Calu3 (cell line): ENCODE measurements at regions not wholly inside any gene's neighbourhood (a gene's known extent, or its start where the extent isn't known, plus 50 kb on each side); places are given as distances from the start of the nearest gene placed in this dataset.

Experiments
- BruUV-seq: library from RNA; stranded (reverse); fragments of 400-500 nt; replicated peaks from 2 replicates; lab custom pipeline; 2021; lab: Mats Ljungman, UMichigan
- CTCF ChIA-PET: fragments of 300-600 bp; sonication (Branson Sonifier 250); formaldehyde crosslinking; loops from one replicate; lab custom pipeline; 2022; ENCODE audit warnings: antibody characterized with exemption; lab: Charles Lee
- DNase-seq: peaks from one replicate; pipeline ENCODE4 v3.0.0; 2022
- H3K27ac Mint-ChIP-seq: one replicate; pipeline ENCODE4 v1.8.0; 2022; ENCODE audit warnings: mixed read lengths; ENCODE audit not compliant: unreplicated experiment
- H3K27me3 Mint-ChIP-seq: one replicate; pipeline ENCODE4 v1.8.0; 2022; ENCODE audit warnings: mixed read lengths; ENCODE audit not compliant: unreplicated experiment
- H3K36me3 Mint-ChIP-seq: one replicate; pipeline ENCODE4 v1.8.0; 2022; ENCODE audit warnings: mild to moderate bottlenecking, moderate library complexity, mixed read lengths; ENCODE audit not compliant: insufficient read depth, unreplicated experiment
- H3K4me1 Mint-ChIP-seq: one replicate; pipeline ENCODE4 v1.8.0; 2022; ENCODE audit warnings: mild to moderate bottlenecking, low read depth, mixed read lengths; ENCODE audit not compliant: unreplicated experiment
- H3K4me3 Mint-ChIP-seq: one replicate; pipeline ENCODE4 v1.8.0; 2022; ENCODE audit warnings: mild to moderate bottlenecking, low read depth, moderate library complexity, mixed read lengths; ENCODE audit not compliant: unreplicated experiment
- H3K9me3 Mint-ChIP-seq: one replicate; pipeline ENCODE4 v1.8.0; 2022; ENCODE audit warnings: low read depth, mixed read lengths; ENCODE audit not compliant: unreplicated experiment
- intact Hi-C: fragments of 100-400 bp; cut with micrococcal nuclease; formaldehyde crosslinking; loops from one replicate; pipeline ENCODE4 v1.10.0; 2022; ENCODE audit not compliant: unreplicated experiment
- TF ChIP-seq, protein P1 (sequence below): fragments of 200-600 bp; IDR thresholded peaks from one replicate; pipeline ENCODE4 v1.8.0; 2022; ENCODE audit warnings: antibody characterized with exemption; ENCODE audit not compliant: unreplicated experiment

GRCh38 chr11:95563859-95564258, 225.7 kb downstream of the FAM76B start:
- no peak for DNase-seq
- H3K36me3 Mint-ChIP-seq, result no peaks in the 10 kb centered on the region
- no peak overlapping the region for H3K4me3 Mint-ChIP-seq
- no peaks in the 10 kb centered on the region for H3K9me3 Mint-ChIP-seq
- BruUV-seq, result no TSS peak
- H3K4me1 Mint-ChIP-seq, result no peaks in the 10 kb centered on the region
- TF ChIP-seq, protein P1, sequence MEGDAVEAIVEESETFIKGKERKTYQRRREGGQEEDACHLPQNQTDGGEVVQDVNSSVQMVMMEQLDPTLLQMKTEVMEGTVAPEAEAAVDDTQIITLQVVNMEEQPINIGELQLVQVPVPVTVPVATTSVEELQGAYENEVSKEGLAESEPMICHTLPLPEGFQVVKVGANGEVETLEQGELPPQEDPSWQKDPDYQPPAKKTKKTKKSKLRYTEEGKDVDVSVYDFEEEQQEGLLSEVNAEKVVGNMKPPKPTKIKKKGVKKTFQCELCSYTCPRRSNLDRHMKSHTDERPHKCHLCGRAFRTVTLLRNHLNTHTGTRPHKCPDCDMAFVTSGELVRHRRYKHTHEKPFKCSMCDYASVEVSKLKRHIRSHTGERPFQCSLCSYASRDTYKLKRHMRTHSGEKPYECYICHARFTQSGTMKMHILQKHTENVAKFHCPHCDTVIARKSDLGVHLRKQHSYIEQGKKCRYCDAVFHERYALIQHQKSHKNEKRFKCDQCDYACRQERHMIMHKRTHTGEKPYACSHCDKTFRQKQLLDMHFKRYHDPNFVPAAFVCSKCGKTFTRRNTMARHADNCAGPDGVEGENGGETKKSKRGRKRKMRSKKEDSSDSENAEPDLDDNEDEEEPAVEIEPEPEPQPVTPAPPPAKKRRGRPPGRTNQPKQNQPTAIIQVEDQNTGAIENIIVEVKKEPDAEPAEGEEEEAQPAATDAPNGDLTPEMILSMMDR, result no peak
- peaks cover 27% of the 10 kb centered on the region for H3K27me3 Mint-ChIP-seq
- CTCF ChIA-PET, result no interaction called here
- intact Hi-C loops, result loop anchor here (10.0 kb wide), 1 partner anchor 201 kb away; no protein-coding TSS in a partner anchor
- no peak overlapping the region for H3K27ac Mint-ChIP-seq

DNA sequence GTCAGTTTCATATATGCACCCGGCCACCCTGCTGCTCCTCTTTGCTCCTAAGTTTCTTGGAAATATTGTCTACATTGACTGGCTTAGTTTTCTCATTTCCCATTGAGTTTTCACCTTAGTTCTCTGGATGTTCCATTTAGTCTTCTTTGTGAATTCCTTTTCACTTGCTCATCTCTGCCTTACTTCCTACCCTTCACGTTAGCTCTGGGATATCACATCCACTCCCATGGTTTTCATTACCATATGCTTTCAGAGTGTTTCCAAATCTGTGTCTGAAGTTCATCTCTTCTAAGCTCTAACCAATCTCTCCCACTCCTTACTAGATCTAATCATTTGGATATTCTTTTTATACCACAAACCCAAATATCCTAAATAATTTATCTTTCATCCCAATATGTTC, 226.4 kb downstream of the FAM76B start:
- Mint-ChIP-seq H3K4me1 (no peaks in the 10 kb centered on the region), H3K4me3 (no peak overlapping the region), H3K9me3 (no peaks in the 10 kb centered on the region), H3K27ac (no peak overlapping the region), H3K36me3 (no peaks in the 10 kb centered on the region), H3K27me3 (peaks cover 27% of the 10 kb centered on the region)
- intact Hi-C loops, result loop anchor here (10.0 kb wide), 1 partner anchor 202 kb away; no protein-coding TSS in a partner anchor
- TF ChIP-seq, protein P1, result no peak
- CTCF ChIA-PET, result no interaction called here
- BruUV-seq, result no TSS peak
- no peak for DNase-seq

- no peak overlapping the region for H3K27ac Mint-ChIP-seq
- no peaks in the 10 kb centered on the region for H3K9me3 Mint-ChIP-seq
- DNase-seq, result no peak
- no peaks in the 10 kb centered on the region for H3K36me3 Mint-ChIP-seq
- TF ChIP-seq, protein P1, result no peak
- CTCF ChIA-PET, result no interaction called here
- H3K4me1 Mint-ChIP-seq, result no peaks in the 10 kb centered on the region
- BruUV-seq, result no TSS peak
- intact Hi-C loops, result loop anchor here (10.0 kb wide), 1 partner anchor 202 kb away; no protein-coding TSS in a partner anchor
- H3K27me3 Mint-ChIP-seq, result peaks cover 27% of the 10 kb centered on the region
- no peak overlapping the region for H3K4me3 Mint-ChIP-seq
Measured at GRCh38 chr11:95562196-95562921, 227.2 kb downstream of the FAM76B start.

DNA sequence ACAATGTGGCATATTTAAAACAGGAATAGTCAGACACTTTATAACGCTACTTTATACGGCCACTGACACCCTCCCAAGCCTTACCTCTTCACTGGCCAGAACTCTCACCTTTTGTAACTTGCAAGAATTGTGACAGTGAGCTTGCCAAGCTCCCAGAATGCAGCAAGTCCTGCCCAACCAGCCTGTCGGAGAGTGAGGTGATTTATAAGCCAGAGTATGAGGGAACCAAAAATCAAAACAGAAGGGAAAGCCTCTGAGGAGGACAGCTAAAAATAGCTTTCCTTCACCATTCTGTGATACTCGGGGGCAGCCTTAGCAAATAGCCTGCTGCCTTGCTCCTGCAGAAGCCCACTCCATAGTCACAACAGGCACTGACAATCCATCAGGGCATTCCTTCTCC, 229.7 kb downstream of the FAM76B start:
- CTCF ChIA-PET, result no interaction called here
- no peaks in the 10 kb centered on the region for H3K9me3 Mint-ChIP-seq
- no peak overlapping the region for H3K4me3 Mint-ChIP-seq

More for the DNA sequence above, 229.7 kb downstream of the FAM76B start:
- no TSS peak for BruUV-seq
- no peak overlapping the region for H3K27ac Mint-ChIP-seq
- H3K36me3 Mint-ChIP-seq, result no peaks in the 10 kb centered on the region
- intact Hi-C loops, result loop anchor here (10.0 kb wide), 1 partner anchor 205 kb away; no protein-coding TSS in a partner anchor
- DNase-seq, result no peak
- H3K4me1 Mint-ChIP-seq, result no peaks in the 10 kb centered on the region
- H3K27me3 Mint-ChIP-seq, result peaks cover 20% of the 10 kb centered on the region
- TF ChIP-seq, protein P1, result no peak
